ENCODE measurements at regions not wholly inside any gene's neighbourhood (a gene's known extent, or its start where the extent isn't known, plus 50 kb on each side); places are given as distances from the start of the nearest gene placed in this dataset.
"Not testable (repeated sequence)": the region's sequence is repeated elsewhere in the genome, so short reads cannot be mapped to it uniquely, and the experiment has no call there.

DNA sequence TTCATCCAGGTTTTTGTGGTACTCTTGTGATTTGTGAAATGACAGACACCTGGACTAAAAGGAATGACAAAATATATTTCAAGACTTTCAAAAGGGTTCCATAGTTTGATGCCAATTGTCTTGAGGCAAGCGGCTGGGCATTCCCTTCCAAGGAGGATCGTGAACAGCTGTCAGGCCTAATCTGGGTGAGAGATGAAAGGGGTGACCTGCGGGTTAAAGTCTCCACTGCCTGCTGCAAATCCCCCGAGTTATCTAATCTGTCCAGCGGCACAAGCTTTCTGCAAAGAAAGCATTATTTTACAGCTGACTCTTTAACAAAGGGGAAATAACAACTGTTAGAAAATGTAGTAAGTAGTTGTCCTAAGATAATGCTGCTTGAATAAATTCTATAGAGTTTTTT is 128.7 kb upstream of the MB21D2 start:
- Mint-ChIP-seq H3K36me3 (ENCODE audit: low read depth, unreplicated experiment) (no peaks in the 10 kb centered on the region), H3K9me3 (ENCODE audit: unreplicated experiment) (no peaks in the 10 kb centered on the region), H3K4me1 (ENCODE audit: unreplicated experiment) (no peaks in the 10 kb centered on the region), H3K4me3 (ENCODE audit: unreplicated experiment) (no peak overlapping the region), H3K27me3 (ENCODE audit: unreplicated experiment) (peaks cover 2% of the 10 kb centered on the region), H3K27ac (ENCODE audit: unreplicated experiment) (no peak overlapping the region)
- no peak for TF ChIP-seq CTCF (IDR thresholded peaks at IDR 0.05; ENCODE audit: unreplicated experiment)
- DNase-seq (ENCODE audit: low spot score) = no peak

DNA sequence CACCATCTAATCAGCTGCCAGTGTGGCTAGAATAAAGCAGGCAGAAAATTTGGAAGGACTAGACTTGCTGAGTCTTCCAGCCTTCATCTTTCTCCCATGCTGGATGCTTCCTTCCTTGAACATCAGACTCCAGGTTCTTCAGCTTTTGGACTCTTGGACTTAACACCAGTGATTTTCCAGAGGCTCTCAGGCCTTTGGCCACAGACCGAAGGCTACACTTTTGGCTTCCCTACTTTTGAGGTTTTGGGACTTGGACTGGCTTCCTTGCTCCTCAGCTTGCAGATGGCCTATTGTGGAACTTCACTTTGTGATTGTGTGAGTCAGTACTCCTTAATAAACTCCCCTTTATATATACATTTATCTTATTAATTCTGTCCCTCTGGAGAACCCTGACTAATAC is 129.8 kb upstream of the MB21D2 start:
- H3K9me3 Mint-ChIP-seq (ENCODE audit: unreplicated experiment); H3K4me3 Mint-ChIP-seq (ENCODE audit: unreplicated experiment): not testable (repeated sequence)

GRCh38 chr3:193048127-193048526 is 130.5 kb upstream of the MB21D2 start:
- Mint-ChIP-seq H3K27me3 (ENCODE audit: unreplicated experiment) (peaks cover 2% of the 10 kb centered on the region), H3K36me3 (ENCODE audit: low read depth, unreplicated experiment) (no peaks in the 10 kb centered on the region), H3K27ac (ENCODE audit: unreplicated experiment) (no peak overlapping the region), H3K4me3 (ENCODE audit: unreplicated experiment) (no peak overlapping the region), H3K4me1 (ENCODE audit: unreplicated experiment) (no peaks in the 10 kb centered on the region), H3K9me3 (ENCODE audit: unreplicated experiment) (no peaks in the 10 kb centered on the region)
- DNase-seq (ENCODE audit: low spot score) = no peak
- no peak for TF ChIP-seq CTCF (IDR thresholded peaks at IDR 0.05; ENCODE audit: unreplicated experiment)

More for the DNA sequence above, 129.8 kb upstream of the MB21D2 start:
- not testable (repeated sequence) for H3K36me3 Mint-ChIP-seq (ENCODE audit: low read depth, unreplicated experiment); H3K27me3 Mint-ChIP-seq (ENCODE audit: unreplicated experiment); H3K4me1 Mint-ChIP-seq (ENCODE audit: unreplicated experiment); DNase-seq (ENCODE audit: low spot score); H3K27ac Mint-ChIP-seq (ENCODE audit: unreplicated experiment)

GRCh38 chr3:193049935-193050334 is 132.3 kb upstream of the MB21D2 start:
- Mint-ChIP-seq H3K4me1 (ENCODE audit: unreplicated experiment) (no peaks in the 10 kb centered on the region), H3K9me3 (ENCODE audit: unreplicated experiment) (no peaks in the 10 kb centered on the region), H3K27me3 (ENCODE audit: unreplicated experiment) (no peaks in the 10 kb centered on the region), H3K36me3 (ENCODE audit: low read depth, unreplicated experiment) (no peaks in the 10 kb centered on the region), H3K4me3 (ENCODE audit: unreplicated experiment) (no peak overlapping the region), H3K27ac (ENCODE audit: unreplicated experiment) (no peak overlapping the region)
- TF ChIP-seq CTCF (IDR thresholded peaks at IDR 0.05; ENCODE audit: unreplicated experiment) = no peak
- no peak for DNase-seq (ENCODE audit: low spot score)

- TF ChIP-seq CTCF (IDR thresholded peaks at IDR 0.05; ENCODE audit: unreplicated experiment) = no peak
- no peak overlapping the region for H3K4me3 Mint-ChIP-seq (ENCODE audit: unreplicated experiment)
- H3K27ac Mint-ChIP-seq (ENCODE audit: unreplicated experiment) = no peak overlapping the region
- no peaks in the 10 kb centered on the region for H3K4me1 Mint-ChIP-seq (ENCODE audit: unreplicated experiment)
- no peaks in the 10 kb centered on the region for H3K36me3 Mint-ChIP-seq (ENCODE audit: low read depth, unreplicated experiment)
- no peak for DNase-seq (ENCODE audit: low spot score)
- no peaks in the 10 kb centered on the region for H3K9me3 Mint-ChIP-seq (ENCODE audit: unreplicated experiment)
- H3K27me3 Mint-ChIP-seq (ENCODE audit: unreplicated experiment) = no peaks in the 10 kb centered on the region
These were observed 133.7 kb upstream of the MB21D2 start for GRCh38 chr3:193051314-193051713.

Data from endothelial cell (in vitro differentiated cells).